ENCODE measurements at regions not wholly inside any gene's neighbourhood (a gene's known extent, or its start where the extent isn't known, plus 50 kb on each side); places are given as distances from the start of the nearest gene placed in this dataset.

DNA sequence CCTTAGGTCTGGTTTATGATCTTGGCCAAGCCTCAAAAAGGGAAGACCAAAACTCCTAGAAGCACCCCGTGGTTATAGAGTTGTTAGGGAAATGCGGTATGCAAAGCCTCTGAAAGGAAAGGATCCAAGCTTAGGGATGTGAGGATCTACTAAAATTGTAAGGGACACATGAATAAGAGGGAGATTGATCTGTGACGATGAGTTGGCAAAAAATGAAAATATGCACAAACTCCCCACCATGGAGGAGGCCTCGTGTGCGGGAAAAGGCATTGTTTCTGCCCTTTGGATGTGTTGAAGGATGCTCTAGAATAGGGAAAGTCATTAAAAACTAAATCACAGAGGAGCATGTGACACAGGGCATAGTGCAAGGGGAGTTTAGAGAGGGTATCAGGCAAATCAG, 88.7 kb upstream of the UBL3 start:
- Mint-ChIP-seq H3K9me3 (no peaks in the 10 kb centered on the region), H3K27ac (peak overlapping the region; percentile 65), H3K27me3 (no peaks in the 10 kb centered on the region), H3K36me3 (ENCODE audit: low read depth) (peaks cover 4% of the 10 kb centered on the region), H3K4me1 (ENCODE audit: low read depth) (peaks cover 92% of the 10 kb centered on the region), H3K4me3 (no peak overlapping the region)
- no peak for TF ChIP-seq CTCF (IDR thresholded peaks at IDR 0.05)
- Histone ChIP-seq H3K9me3 (ENCODE audit: control insufficient read depth in 1 of 2, insufficient read depth in 1 of 2, low read length in 2 of 2) (no peaks in the 10 kb centered on the region), H3K27me3 (ENCODE audit: control insufficient read depth in 1 of 2, insufficient read depth in 2 of 2, low read length in 2 of 2) (no peaks in the 10 kb centered on the region), H3K27ac (ENCODE audit: low read depth in 1 of 2, low read length in 2 of 2) (peak overlapping the region in 1 of 2 donors; percentile 82), H3K36me3 (ENCODE audit: insufficient read depth, low read length) (peaks cover 2% of the 10 kb centered on the region), H3K4me3 (ENCODE audit: low read length) (no peak overlapping the region), H3K4me1 (ENCODE audit: insufficient read depth, low read length) (peaks cover 70% of the 10 kb centered on the region)
- DNase-seq = no peak
- POLR2A ChIA-PET = interaction anchor here (6.1 to 9.2 kb wide), 2 partner anchors 16 to 90 kb away, joined by 160 to 184 read pairs; partner anchors contain the start of gene UBL3
- no peak for ATAC-seq (ENCODE audit: poor library complexity)
- intact Hi-C loops (cut with DNase I, micrococcal nuclease) = loop anchor here (5.0 to 10.0 kb wide), 5 partner anchors 43 to 167 kb away; no protein-coding TSS in a partner anchor
- CTCF ChIA-PET = interaction anchor here (2.1 kb wide), 1 partner anchor 15 kb away, joined by 6 read pairs; no protein-coding TSS in a partner anchor

DNA sequence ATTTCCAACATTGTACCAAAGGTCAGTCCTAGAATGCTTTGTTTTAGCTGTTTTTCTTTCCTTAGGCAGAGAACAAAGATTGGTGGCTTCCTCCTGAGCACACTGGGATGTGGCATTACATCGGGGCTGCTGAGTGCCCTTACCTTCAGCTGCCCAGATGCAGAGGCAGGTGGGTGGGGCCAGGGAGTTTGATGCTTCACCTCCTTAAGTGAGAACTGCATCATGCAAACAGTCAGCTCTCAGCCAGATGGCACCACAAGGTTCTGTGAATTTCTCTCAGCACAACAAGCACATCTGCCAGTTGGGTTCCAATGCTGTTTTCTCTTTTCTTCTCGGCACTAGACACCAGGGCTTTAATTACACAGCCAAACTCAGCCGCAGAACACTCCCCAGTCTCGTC, 87.4 kb upstream of the UBL3 start:
- Histone ChIP-seq H3K36me3 (ENCODE audit: insufficient read depth, low read length) (peaks cover 2% of the 10 kb centered on the region), H3K4me1 (ENCODE audit: insufficient read depth, low read length) (peaks cover 65% of the 10 kb centered on the region), H3K27ac (ENCODE audit: low read depth in 1 of 2, low read length in 2 of 2) (peak overlapping the region; percentile 34 to 82), H3K4me3 (ENCODE audit: low read length) (peak overlapping the region; percentile 64), H3K27me3 (ENCODE audit: control insufficient read depth in 1 of 2, insufficient read depth in 2 of 2, low read length in 2 of 2) (no peaks in the 10 kb centered on the region), H3K9me3 (ENCODE audit: control insufficient read depth in 1 of 2, insufficient read depth in 1 of 2, low read length in 2 of 2) (no peaks in the 10 kb centered on the region)
- DNase-seq = peak in 13 of 14 experiments; percentile 21 to 78 (median 51)
- POLR2A ChIA-PET = interaction anchor here (0.7 to 9.2 kb wide), 8 partner anchors 12 to 181 kb away, joined by 3 to 184 read pairs (median 32); partner anchors contain the start of gene UBL3
- H3K36me3 Mint-ChIP-seq (ENCODE audit: low read depth) = peaks cover 4% of the 10 kb centered on the region
- peak overlapping the region; percentile 90 for H3K4me3 Mint-ChIP-seq
- ATAC-seq (ENCODE audit: poor library complexity) = peak; percentile 27
- intact Hi-C loops (cut with DNase I, micrococcal nuclease) = loop anchor here (1.0 to 10.0 kb wide), 8 partner anchors 16 to 177 kb away; no protein-coding TSS in a partner anchor
- CTCF ChIA-PET = interaction anchor here (0.6 to 3.4 kb wide), 5 partner anchors 13 to 321 kb away, joined by 3 to 11 read pairs (median 3); no protein-coding TSS in a partner anchor
- H3K9me3 Mint-ChIP-seq = no peaks in the 10 kb centered on the region
- peak; percentile 47 for TF ChIP-seq CTCF (IDR thresholded peaks at IDR 0.05)
- no peaks in the 10 kb centered on the region for H3K27me3 Mint-ChIP-seq
- peak overlapping the region; percentile 93 for H3K27ac Mint-ChIP-seq
- peaks cover 83% of the 10 kb centered on the region for H3K4me1 Mint-ChIP-seq (ENCODE audit: low read depth)

DNA sequence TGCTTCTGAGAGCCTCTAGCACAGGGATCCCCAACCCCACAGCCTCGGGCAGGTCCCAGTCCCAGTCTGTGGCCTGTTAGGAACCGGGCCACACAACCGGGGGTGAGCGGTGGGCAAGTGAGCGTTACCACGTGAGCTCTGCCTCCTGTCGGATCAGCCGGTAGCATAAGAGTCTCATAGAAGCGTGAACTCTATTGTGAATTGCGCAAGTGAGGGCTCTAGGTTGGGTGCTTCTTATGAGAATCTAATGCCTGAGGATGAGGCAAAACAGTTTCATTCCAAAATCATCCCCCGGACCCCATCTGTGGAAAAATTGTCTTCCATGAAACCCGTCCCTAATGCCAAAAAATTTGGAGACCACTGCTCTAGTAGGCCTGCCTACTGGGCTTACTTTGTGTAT, 87.0 kb upstream of the UBL3 start:
- Histone ChIP-seq H3K27ac (ENCODE audit: low read depth in 1 of 2, low read length in 2 of 2) (peak overlapping the region; percentile 34 to 82), H3K9me3 (ENCODE audit: control insufficient read depth in 1 of 2, insufficient read depth in 1 of 2, low read length in 2 of 2) (no peaks in the 10 kb centered on the region), H3K36me3 (ENCODE audit: insufficient read depth, low read length) (peaks cover 2% of the 10 kb centered on the region), H3K27me3 (ENCODE audit: control insufficient read depth in 1 of 2, insufficient read depth in 2 of 2, low read length in 2 of 2) (no peaks in the 10 kb centered on the region), H3K4me3 (ENCODE audit: low read length) (peak overlapping the region; percentile 64), H3K4me1 (ENCODE audit: insufficient read depth, low read length) (peaks cover 64% of the 10 kb centered on the region)
- CTCF ChIA-PET = interaction anchor here (0.6 to 3.4 kb wide), 6 partner anchors 13 to 321 kb away, joined by 3 to 19 read pairs (median 6); no protein-coding TSS in a partner anchor
- POLR2A ChIA-PET = interaction anchor here (2.0 to 9.2 kb wide), 7 partner anchors 13 to 178 kb away, joined by 9 to 184 read pairs (median 33); partner anchors contain the start of gene UBL3
- ATAC-seq (ENCODE audit: poor library complexity) (no peak), DNase-seq (peak in 2 of 14 experiments; percentile 24 to 28)
- intact Hi-C loops (cut with DNase I, micrococcal nuclease) = loop anchor here (2.0 to 10.0 kb wide), 6 partner anchors 45 to 175 kb away; no protein-coding TSS in a partner anchor
- no peaks in the 10 kb centered on the region for H3K9me3 Mint-ChIP-seq
- peak overlapping the region; percentile 90 for H3K4me3 Mint-ChIP-seq
- no peaks in the 10 kb centered on the region for H3K27me3 Mint-ChIP-seq
- TF ChIP-seq CTCF (IDR thresholded peaks at IDR 0.05) = no peak
- H3K36me3 Mint-ChIP-seq (ENCODE audit: low read depth) = peaks cover under 1% of the 10 kb centered on the region
- peak overlapping the region; percentile 93 for H3K27ac Mint-ChIP-seq
- H3K4me1 Mint-ChIP-seq (ENCODE audit: low read depth) = peaks cover 79% of the 10 kb centered on the region
